NCI-H1105 treated with DMSO at 0.1 percent for 48 hours (cell line): ENCODE measurements at regions not wholly inside any gene's neighbourhood (a gene's known extent, or its start where the extent isn't known, plus 50 kb on each side); places are given as distances from the start of the nearest gene placed in this dataset.

Source experiments
- DNase-seq: peaks from one replicate; lab custom pipeline; 2025; lab: John Stamatoyannopoulos, UW

GRCh38 chr4:108365551-108365950, 196.8 kb upstream of the LEF1 start:
- DNase-seq: no peak

- no peak for DNase-seq
Observed at GRCh38 chr4:108361886-108362285, 193.2 kb upstream of the LEF1 start.

GRCh38 chr4:108361446-108361820, 192.7 kb upstream of the LEF1 start:
- peak; percentile 4 for DNase-seq

- DNase-seq: no peak
Observed at GRCh38 chr4:108360754-108361445, 192.2 kb upstream of the LEF1 start.

DNA sequence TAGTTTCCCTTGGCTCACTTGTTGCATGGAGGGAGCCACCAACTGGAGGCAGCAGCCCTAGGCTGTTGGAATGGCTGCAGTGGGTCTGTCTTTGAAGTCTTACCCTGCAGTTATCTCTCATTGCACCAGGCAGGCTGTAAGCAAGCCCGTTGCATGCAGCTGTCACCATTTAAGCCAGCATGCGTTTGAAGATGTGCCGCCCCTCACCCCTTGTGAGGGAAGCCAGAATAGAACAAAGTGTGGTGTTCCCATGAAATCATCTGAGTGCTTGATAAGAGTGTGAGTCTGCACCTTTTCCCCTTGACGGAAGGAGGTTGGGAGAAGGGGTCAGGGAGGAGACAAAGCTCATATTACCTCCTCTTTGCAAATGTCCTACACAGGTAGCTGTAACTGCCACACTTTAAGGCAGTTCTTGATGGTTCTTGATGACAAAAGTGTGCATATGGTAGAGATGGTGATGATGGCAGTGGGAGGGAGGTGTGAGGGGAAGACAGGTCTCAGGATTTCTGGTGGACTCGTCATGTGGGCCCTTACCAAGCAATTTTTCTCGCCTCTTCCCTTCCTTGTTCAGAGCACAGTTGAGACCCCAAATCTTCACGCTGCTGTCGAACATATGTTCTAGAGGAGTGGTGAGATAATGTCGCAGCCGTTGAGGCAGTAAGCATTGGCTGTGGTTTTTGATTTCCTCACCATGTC, 191.4 kb upstream of the LEF1 start:
- no peak for DNase-seq

DNA sequence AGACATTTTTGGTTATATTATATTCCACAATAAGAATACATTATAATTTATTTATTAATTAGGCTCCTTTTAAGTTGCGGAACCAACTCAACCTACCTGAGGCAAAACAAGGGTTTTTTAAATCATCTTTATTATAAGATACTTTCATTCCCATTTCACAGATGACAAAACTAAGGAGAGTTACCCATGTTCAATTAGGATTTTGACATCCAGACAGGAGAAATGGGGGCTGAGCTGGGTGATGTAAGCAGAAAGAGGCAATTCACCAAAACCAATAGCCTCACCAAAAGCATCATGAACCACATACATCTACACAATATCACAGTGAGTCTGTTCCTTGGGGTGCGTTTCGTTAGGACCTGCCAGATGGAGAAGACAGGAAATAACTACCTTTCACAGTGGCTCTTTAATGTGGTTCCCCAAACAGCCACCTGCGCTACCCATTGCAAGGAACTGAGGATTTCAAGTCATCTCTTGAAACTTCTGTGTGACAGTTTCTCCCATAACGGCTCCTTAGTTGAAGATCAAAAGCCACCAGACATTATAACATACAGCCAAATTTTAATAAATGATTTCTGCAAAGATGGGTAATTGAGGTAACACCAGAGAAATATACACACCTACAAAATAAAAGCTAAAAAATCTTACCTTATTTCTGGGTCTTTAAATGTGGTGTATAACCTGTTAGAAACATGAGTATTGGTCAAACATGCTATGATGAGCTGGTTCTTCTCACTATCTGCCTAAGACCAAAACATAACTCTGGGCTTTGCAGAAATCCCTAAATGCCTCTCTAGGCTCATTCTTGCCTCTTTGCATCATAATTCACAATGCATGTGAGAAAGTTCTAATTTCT, 190.6 kb upstream of the LEF1 start:
- no peak for DNase-seq

DNA sequence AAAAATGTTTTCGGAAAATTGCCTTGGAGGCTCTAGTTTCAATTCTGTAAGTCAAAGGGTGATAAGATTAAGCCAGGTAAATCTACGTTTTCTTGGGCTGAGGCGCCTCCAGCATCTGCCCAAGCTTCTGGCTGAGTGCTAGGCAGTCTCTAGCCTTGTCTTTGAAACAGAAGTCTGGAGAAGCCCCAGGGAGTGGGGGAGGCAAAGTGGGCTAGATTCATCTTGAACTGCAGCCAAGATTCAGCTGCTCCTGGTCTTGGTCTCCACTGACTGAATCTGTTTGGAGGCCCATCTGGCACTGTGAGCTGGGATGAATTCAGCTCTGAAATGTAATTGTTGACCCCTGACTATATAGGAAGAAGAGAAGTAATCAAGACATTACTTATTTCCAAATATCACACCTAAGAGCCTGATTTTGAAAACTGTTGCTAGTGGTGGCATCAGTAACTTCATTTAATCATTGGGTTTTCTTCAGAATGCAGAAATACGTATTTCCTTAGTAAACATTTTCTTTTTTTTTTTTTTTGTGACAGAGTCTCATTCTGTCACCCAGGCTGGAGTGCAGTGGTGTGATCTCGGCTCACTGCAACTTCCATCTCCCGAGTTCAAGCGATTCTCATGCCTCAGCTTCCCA, 187.3 kb upstream of the LEF1 start:
- DNase-seq: no peak

DNA sequence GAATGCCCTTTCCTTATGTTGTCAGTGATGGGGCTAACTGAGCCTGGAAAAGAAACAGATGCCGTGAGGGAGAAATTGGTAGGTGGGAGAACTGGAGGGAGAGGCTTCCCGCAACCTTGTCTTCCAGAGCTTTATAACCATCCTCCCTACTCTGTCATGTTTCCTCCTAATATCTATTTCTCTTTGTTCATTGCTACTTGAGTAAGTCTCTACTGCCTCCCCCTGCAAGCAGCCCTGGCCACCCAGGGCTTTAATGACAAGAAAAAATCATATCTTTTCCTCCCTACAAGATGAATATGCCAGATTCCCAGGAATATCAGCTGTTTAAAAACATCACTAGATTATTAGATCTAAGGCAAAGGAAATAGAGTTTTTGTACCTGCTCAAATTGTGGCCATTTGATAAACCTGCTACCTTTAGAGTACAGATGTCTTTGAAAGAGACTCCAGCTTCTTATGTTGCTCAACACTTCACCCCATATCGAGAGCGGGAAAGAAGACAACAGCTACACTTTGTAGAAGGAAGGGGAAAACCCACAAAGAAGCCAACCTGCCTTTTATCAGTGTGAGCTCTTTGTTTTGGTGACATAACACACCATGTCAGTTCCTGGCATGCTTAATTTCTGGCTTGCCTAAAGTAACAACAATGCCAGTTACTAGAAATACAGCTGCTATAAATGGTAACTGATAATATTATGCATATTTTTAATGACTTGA, 186.6 kb upstream of the LEF1 start:
- DNase-seq: no peak

GRCh38 chr4:108352664-108353308, 184.1 kb upstream of the LEF1 start:
- no peak for DNase-seq

DNA sequence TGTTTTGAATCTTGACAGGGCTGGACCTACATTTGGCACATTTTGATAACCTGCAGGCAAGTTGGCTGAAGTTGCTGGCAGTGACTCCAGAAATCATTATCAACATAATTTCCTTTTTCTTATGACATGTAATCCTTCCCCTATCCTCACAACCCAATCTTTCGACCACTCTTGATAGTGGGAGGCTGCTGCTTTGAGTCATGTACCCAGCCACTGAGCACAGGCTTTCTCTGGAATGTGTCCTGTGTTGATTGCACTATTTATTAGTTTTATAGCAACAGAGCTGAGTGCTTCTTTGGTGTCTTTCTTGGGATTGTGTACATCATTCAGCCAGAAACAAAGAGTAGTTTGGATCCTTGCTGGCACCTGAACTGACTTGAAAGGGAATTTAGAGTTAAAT, 183.1 kb upstream of the LEF1 start:
- no peak for DNase-seq

GRCh38 chr4:108350332-108350731, 181.6 kb upstream of the LEF1 start:
- DNase-seq: no peak

DNA sequence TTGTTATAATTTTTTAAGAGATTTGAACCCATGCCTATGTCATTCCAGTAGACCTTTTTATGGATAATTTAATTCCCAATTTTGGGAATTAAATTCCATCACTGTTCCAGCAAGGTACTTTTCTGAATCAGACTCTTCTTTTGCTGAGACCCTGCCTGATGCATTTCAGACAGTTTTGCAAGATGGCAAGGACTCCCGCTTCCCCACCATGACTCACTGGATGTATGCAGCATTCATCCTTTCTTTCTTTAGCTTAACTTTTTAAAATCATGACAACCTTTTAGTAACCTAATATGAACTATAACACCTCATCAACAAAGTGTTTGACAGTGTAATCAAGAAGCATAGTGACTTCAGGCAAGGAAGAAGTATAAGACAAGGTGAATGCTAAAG, 178.1 kb upstream of the LEF1 start:
- DNase-seq: no peak

GRCh38 chr4:108345862-108346817, 177.4 kb upstream of the LEF1 start:
- DNase-seq: no peak

DNA sequence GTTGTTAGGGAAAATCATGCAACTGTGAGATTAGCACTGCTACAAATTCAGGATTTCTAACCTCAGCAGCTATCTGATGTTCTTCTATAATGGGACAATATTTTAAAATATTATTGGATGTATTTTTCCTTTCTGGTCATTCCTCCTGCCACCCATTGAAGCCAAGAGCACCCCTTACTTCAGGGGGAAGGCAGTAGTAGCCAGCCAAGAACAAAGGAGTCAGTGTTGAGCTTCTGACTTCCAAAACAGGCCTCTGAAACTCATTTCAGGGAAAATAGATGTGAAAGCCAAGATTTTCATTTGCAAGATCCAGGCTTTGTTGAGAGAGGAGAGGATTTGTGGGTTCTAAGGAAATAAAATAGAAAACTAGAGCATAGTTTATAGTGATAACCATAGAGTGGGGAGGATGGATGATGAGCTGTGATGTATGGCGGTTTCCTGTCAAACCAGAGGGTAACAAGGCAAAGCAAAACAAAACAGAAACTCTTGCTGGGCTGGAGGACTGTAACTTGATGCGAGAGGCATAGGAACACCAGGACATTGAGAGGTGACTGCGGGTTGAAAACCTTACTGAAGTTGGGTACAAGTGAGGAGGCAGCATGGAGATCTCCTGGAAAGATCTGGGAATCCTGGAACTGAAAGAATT, 173.7 kb upstream of the LEF1 start:
- no peak for DNase-seq

GRCh38 chr4:108337923-108338322, 169.2 kb upstream of the LEF1 start:
- DNase-seq: no peak

DNA sequence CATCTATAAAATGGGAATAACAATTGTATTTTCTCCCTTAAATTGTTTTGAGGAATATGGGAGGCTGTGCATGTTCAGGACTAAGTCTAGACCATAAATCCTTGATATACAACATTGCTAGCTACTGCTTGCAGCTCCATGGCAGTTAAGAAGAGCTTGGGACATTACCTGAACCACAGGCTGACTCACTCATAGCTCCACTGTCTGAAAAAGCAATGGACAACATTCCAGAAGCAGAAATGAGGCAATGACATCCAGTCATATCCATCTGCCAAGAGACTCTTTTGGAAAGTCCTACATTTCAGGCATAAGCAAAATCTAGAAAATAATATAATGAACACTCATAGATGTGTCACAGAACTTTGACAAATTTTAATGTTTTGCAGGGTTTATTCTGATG, 167.3 kb upstream of the LEF1 start:
- DNase-seq: no peak

- no peak for DNase-seq
Observed at GRCh38 chr4:108335081-108335480, 166.3 kb upstream of the LEF1 start.

DNA sequence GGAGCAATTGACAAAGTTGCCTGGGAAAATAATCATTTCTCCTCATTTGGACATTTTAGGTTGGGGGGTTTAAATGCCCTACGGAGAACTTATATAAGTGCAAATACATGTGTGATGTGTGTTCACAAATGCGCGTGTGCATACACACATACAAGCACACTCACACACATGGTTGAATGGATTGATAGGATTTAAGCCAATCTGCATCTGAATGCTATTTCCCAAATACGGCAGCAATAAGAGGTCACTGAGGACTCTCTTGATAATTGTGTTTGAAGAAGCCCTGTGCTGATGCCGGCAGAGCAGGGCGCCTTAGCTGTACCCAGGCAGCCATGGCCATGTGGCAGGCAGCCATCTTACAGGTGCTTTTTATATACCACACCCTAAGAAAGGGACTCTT, 165.3 kb upstream of the LEF1 start:
- DNase-seq: no peak

DNA sequence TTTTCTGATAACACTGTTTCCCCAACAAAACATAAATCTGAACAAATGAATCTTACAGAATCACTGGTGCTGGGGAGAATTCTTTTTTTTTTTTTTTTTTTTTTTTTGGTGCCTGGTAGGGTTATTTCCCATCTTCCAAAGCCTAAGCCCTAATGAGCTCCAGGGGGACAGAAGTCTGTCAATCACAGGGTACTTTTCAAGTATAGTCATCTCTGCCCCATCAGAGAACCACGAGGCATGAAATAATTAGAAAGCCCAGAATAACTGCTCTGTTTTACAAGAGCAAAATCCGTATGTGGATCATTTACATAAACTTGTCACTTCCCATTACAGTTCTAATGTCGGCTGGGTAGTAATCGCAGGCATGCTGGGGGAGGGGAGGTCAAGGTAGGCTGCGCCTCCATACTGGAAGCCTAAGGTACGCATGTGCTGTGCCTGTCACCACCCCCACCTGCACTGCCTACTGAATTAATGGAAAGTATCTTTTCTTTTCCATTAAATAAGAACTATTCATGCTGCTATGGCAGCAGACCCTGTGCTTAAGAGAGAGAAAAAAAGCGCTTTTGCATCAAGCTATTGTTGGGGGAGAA, 164.7 kb upstream of the LEF1 start:
- no peak for DNase-seq
